IPS-NIHi7 (cell line): ENCODE measurements at regions not wholly inside any gene's neighbourhood (a gene's known extent, or its start where the extent isn't known, plus 50 kb on each side); places are given as distances from the start of the nearest gene placed in this dataset.
"Not testable (repeated sequence)": the region's sequence is repeated elsewhere in the genome, so short reads cannot be mapped to it uniquely, and the experiment has no call there.

Source experiments
- DNase-seq: peaks from one replicate; pipeline ENCODE4 v3.0.0; 2012; ENCODE audit warnings: mixed read lengths; ENCODE audit errors: extremely low spot score

GRCh38 chr6:55957961-55958422 is 82.6 kb upstream of the BMP5 start:
- no peak for DNase-seq

- DNase-seq = no peak
These were observed 80.3 kb upstream of the BMP5 start for GRCh38 chr6:55955684-55956083.

GRCh38 chr6:55954436-55954835 is 79.0 kb upstream of the BMP5 start:
- DNase-seq = no peak

- no peak for DNase-seq
These were observed 77.9 kb upstream of the BMP5 start for GRCh38 chr6:55953335-55953734.

GRCh38 chr6:55950071-55950814 is 74.9 kb upstream of the BMP5 start:
- no peak for DNase-seq

GRCh38 chr6:55943329-55943728 is 67.9 kb upstream of the BMP5 start:
- DNase-seq = no peak

GRCh38 chr6:55941702-55942101 is 66.3 kb upstream of the BMP5 start:
- no peak for DNase-seq

GRCh38 chr6:55937951-55938690 is 62.7 kb upstream of the BMP5 start:
- no peak for DNase-seq

- no peak for DNase-seq
These were observed 62.0 kb upstream of the BMP5 start for GRCh38 chr6:55937261-55937947.

GRCh38 chr6:55931101-55931500 is 55.7 kb upstream of the BMP5 start:
- DNase-seq = no peak

- DNase-seq = not testable (repeated sequence)
These were observed 52.3 kb upstream of the BMP5 start for GRCh38 chr6:55927713-55928112.

GRCh38 chr6:55925292-55925691 is 49.9 kb upstream of the BMP5 start:
- no peak for DNase-seq
